PC-3 (cell line): ENCODE measurements at regions not wholly inside any gene's neighbourhood (a gene's known extent, or its start where the extent isn't known, plus 50 kb on each side); places are given as distances from the start of the nearest gene placed in this dataset.

Experiments
- CTCF ChIP-seq: fragments of 300-600 bp; sonication (generic); conservative IDR thresholded peaks from 2 replicates; pipeline ENCODE4 v1.5.1; 2017; ENCODE audit warnings: antibody characterized with exemption, low read depth, mild to moderate bottlenecking, low read length
- EZH2phosphoT487 ChIP-seq: fragments of 300-600 bp; sonication (generic); IDR thresholded peaks from 2 replicates; pipeline ENCODE4 v1.6.1; 2018; ENCODE audit warnings: mild to moderate bottlenecking, antibody characterized with exemption, low read length, borderline replicate concordance

- TF ChIP-seq CTCF (no peak), EZH2phosphoT487 (no peak)
Observed at GRCh38 chr9:26537211-26537610, 355.4 kb downstream of the CAAP1 start.
